ENCODE measurements at regions not wholly inside any gene's neighbourhood (a gene's known extent, or its start where the extent isn't known, plus 50 kb on each side); places are given as distances from the start of the nearest gene placed in this dataset.

DNA sequence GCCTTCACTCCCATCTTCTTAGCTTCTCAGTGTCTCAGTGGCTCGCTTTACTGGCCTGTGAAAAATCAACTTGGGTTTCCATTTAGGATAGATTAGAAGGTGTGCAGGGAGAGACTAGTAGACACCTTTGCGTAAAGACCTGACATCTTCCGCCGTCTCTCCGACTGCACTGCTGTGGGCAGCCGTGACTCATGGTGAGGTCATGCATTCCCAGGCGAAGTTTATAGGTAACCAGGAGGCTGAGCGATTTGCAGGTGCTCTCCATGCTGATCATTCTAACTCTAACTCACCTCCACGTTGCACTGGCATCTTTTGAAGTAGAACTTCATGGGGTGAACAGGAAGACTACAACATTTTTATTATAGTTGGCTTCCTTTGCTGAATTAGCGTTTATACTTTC lies 68.0 kb upstream of the ZNF438 start:
- Histone ChIP-seq H3K4me1 (ENCODE audit: control insufficient read depth, extremely low read depth, insufficient read depth, low read length) (peaks cover 9% of the 10 kb centered on the region), H3K27me3 (ENCODE audit: control insufficient read depth in 2 of 2, insufficient read depth in 2 of 2, low read length in 2 of 2) (no peaks in the 10 kb centered on the region), H2AFZ (ENCODE audit: low read depth, low read length) (no peak overlapping the region), H3K4me3 (replicated peaks in 1 of 3; ENCODE audit: insufficient read depth in 1 of 3, low read depth in 1 of 3, low read length in 3 of 3) (no peak overlapping the region), H3K36me3 (ENCODE audit: control insufficient read depth in 2 of 2, extremely low read depth in 1 of 2, insufficient read depth in 2 of 2, low read length in 2 of 2) (no peaks in the 10 kb centered on the region), H4K20me1 (replicated peaks; ENCODE audit: control insufficient read depth, extremely low read depth, insufficient read depth, low read length) (no peaks in the 10 kb centered on the region), H3K4me2 (ENCODE audit: insufficient read depth, low read length) (no peak overlapping the region), H3K79me2 (ENCODE audit: control insufficient read depth, insufficient read depth, low read length) (no peaks in the 10 kb centered on the region), H3K27ac (ENCODE audit: insufficient read depth, low read depth, low read length) (no peak overlapping the region), H3K9me3 (replicated peaks; ENCODE audit: control insufficient read depth, insufficient read depth, low read length) (no peaks in the 10 kb centered on the region), H3K9ac (replicated peaks; ENCODE audit: extremely low read depth, insufficient read depth, low read length) (no peak overlapping the region), H3K9me1 (replicated peaks; ENCODE audit: control insufficient read depth, extremely low read depth, insufficient read depth, low read length) (no peaks in the 10 kb centered on the region)
- intact Hi-C loops (cut with micrococcal nuclease) (no loop called here), dilution Hi-C loops (cut with MboI; ENCODE audit: extremely low pct_ligation_motif_present, low sequenced_read_pairs) (no loop called here)
- no TSS peak for BruUV-seq (replicated peaks)
- DNase-seq (ENCODE audit: low read depth, low spot score) (no peak), FAIRE-seq (no peak)
- CTCF ChIA-PET: interaction anchor here (0.8 kb wide), 1 partner anchor 12 kb away, joined by 4 read pairs; no protein-coding TSS in a partner anchor
- no peak for TF ChIP-seq POLR2A (IDR thresholded peaks at IDR 0.05; ENCODE audit: low read depth, low read length)
- no peak for TF ChIP-seq GATA2 (IDR thresholded peaks at IDR 0.05; ENCODE audit: insufficient read depth, insufficient read length, low read depth, low read length)
- TF ChIP-seq POLR2AphosphoS5 (IDR thresholded peaks at IDR 0.05; ENCODE audit: insufficient read depth, low read depth, low read length): no peak
- TF ChIP-seq MYC (IDR thresholded peaks at IDR 0.05; ENCODE audit: low read depth, low read length): no peak
- no peak for TF ChIP-seq EZH2 (IDR thresholded peaks at IDR 0.05; ENCODE audit: borderline replicate concordance, low read depth, low read length, severe bottlenecking)
- POLR2A ChIA-PET: no interaction called here

- Histone ChIP-seq H3K4me2 (ENCODE audit: insufficient read depth, low read length) (no peak overlapping the region), H3K4me3 (replicated peaks in 1 of 3; ENCODE audit: insufficient read depth in 1 of 3, low read depth in 1 of 3, low read length in 3 of 3) (no peak overlapping the region), H3K27ac (ENCODE audit: insufficient read depth, low read depth, low read length) (no peak overlapping the region), H3K79me2 (ENCODE audit: control insufficient read depth, insufficient read depth, low read length) (no peaks in the 10 kb centered on the region), H3K4me1 (ENCODE audit: control insufficient read depth, extremely low read depth, insufficient read depth, low read length) (peaks cover 9% of the 10 kb centered on the region), H3K36me3 (ENCODE audit: control insufficient read depth in 2 of 2, extremely low read depth in 1 of 2, insufficient read depth in 2 of 2, low read length in 2 of 2) (no peaks in the 10 kb centered on the region), H3K9ac (replicated peaks; ENCODE audit: extremely low read depth, insufficient read depth, low read length) (no peak overlapping the region), H3K9me3 (replicated peaks; ENCODE audit: control insufficient read depth, insufficient read depth, low read length) (no peaks in the 10 kb centered on the region), H4K20me1 (replicated peaks; ENCODE audit: control insufficient read depth, extremely low read depth, insufficient read depth, low read length) (no peaks in the 10 kb centered on the region), H3K9me1 (replicated peaks; ENCODE audit: control insufficient read depth, extremely low read depth, insufficient read depth, low read length) (no peaks in the 10 kb centered on the region), H2AFZ (ENCODE audit: low read depth, low read length) (no peak overlapping the region), H3K27me3 (ENCODE audit: control insufficient read depth in 2 of 2, insufficient read depth in 2 of 2, low read length in 2 of 2) (no peaks in the 10 kb centered on the region)
- POLR2A ChIA-PET: no interaction called here
- TF ChIP-seq GATA2 (IDR thresholded peaks at IDR 0.05; ENCODE audit: insufficient read depth, insufficient read length, low read depth, low read length) (no peak), MYC (IDR thresholded peaks at IDR 0.05; ENCODE audit: low read depth, low read length) (no peak), FOS (IDR thresholded peaks at IDR 0.05; ENCODE audit: borderline replicate concordance, insufficient read depth, low read length) (no peak), POLR2AphosphoS5 (IDR thresholded peaks at IDR 0.05; ENCODE audit: insufficient read depth, low read depth, low read length) (no peak), POLR2A (IDR thresholded peaks at IDR 0.05; ENCODE audit: low read depth, low read length) (no peak), JUN (IDR thresholded peaks at IDR 0.05; ENCODE audit: borderline replicate concordance, insufficient read depth, insufficient read length, low read depth) (no peak), EZH2 (IDR thresholded peaks at IDR 0.05; ENCODE audit: borderline replicate concordance, low read depth, low read length, severe bottlenecking) (no peak), CTCF (IDR thresholded peaks at IDR 0.05; ENCODE audit: extremely low read depth in 1 of 2, insufficient read depth in 1 of 2, low read depth in 1 of 2, low read length in 2 of 2) (no peak)
- TF ChIP-seq, protein P1, sequence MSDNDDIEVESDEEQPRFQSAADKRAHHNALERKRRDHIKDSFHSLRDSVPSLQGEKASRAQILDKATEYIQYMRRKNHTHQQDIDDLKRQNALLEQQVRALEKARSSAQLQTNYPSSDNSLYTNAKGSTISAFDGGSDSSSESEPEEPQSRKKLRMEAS (IDR thresholded peaks at IDR 0.05; ENCODE audit: insufficient read depth, insufficient read length): no peak
- FAIRE-seq: peak; percentile 64
- dilution Hi-C loops (cut with MboI; ENCODE audit: extremely low pct_ligation_motif_present, low sequenced_read_pairs): no loop called here
- intact Hi-C loops (cut with micrococcal nuclease): no loop called here
- no peak for DNase-seq (ENCODE audit: low read depth, low spot score)
- no TSS peak for BruUV-seq (replicated peaks)
- CTCF ChIA-PET: interaction anchor here (1.2 to 1.3 kb wide), 2 partner anchors 20 to 391 kb away, joined by 3 to 4 read pairs; no protein-coding TSS in a partner anchor
Observed at GRCh38 chr10:31100115-31100601, 68.5 kb upstream of the ZNF438 start.
